ENCODE measurements at regions not wholly inside any gene's neighbourhood (a gene's known extent, or its start where the extent isn't known, plus 50 kb on each side); places are given as distances from the start of the nearest gene placed in this dataset.
"Not testable (repeated sequence)": the region's sequence is repeated elsewhere in the genome, so short reads cannot be mapped to it uniquely, and the experiment has no call there.

GRCh38 chr7:131681961-131682360 lies 125.5 kb upstream of the PODXL start:
- H3K36me3 ChIP-seq (ENCODE audit: control insufficient read depth in 2 of 2, insufficient read depth in 2 of 2, low read length in 2 of 2): no peaks in the 10 kb centered on the region
- H3K9ac ChIP-seq (ENCODE audit: low read length in 2 of 2): no peak overlapping the region
- H3K9me3 ChIP-seq (ENCODE audit: control insufficient read depth in 2 of 2, low read length in 2 of 2): no peaks in the 10 kb centered on the region
- no peaks in the 10 kb centered on the region for H3K4me1 ChIP-seq (ENCODE audit: control insufficient read depth, insufficient read depth, low read length)
- H3K4me3 ChIP-seq (ENCODE audit: low read length in 2 of 2): no peak overlapping the region
- peaks cover 3 to 14% of the 10 kb centered on the region in 2 donors for H3K27me3 ChIP-seq (ENCODE audit: control insufficient read depth in 1 of 2, insufficient read depth in 2 of 2, low read length in 2 of 2)
- H3K27ac ChIP-seq (ENCODE audit: low read length): no peak overlapping the region

- H3K9ac ChIP-seq (ENCODE audit: low read length in 2 of 2); H3K36me3 ChIP-seq (ENCODE audit: control insufficient read depth in 2 of 2, insufficient read depth in 2 of 2, low read length in 2 of 2); H3K9me3 ChIP-seq (ENCODE audit: control insufficient read depth in 2 of 2, low read length in 2 of 2); H3K27ac ChIP-seq (ENCODE audit: low read length); H3K4me3 ChIP-seq (ENCODE audit: low read length in 2 of 2); H3K4me1 ChIP-seq (ENCODE audit: control insufficient read depth, insufficient read depth, low read length): not testable (repeated sequence)
- peaks cover 6 to 11% of the 10 kb centered on the region in 2 donors for H3K27me3 ChIP-seq (ENCODE audit: control insufficient read depth in 1 of 2, insufficient read depth in 2 of 2, low read length in 2 of 2)
Observed at GRCh38 chr7:131679071-131679470, 122.6 kb upstream of the PODXL start.

GRCh38 chr7:131676850-131677249 lies 120.4 kb upstream of the PODXL start:
- not testable (repeated sequence) for H3K9me3 ChIP-seq (ENCODE audit: control insufficient read depth in 2 of 2, low read length in 2 of 2); H3K36me3 ChIP-seq (ENCODE audit: control insufficient read depth in 2 of 2, insufficient read depth in 2 of 2, low read length in 2 of 2); H3K27me3 ChIP-seq (ENCODE audit: control insufficient read depth in 1 of 2, insufficient read depth in 2 of 2, low read length in 2 of 2); H3K9ac ChIP-seq (ENCODE audit: low read length in 2 of 2); H3K4me3 ChIP-seq (ENCODE audit: low read length in 2 of 2); H3K27ac ChIP-seq (ENCODE audit: low read length); H3K4me1 ChIP-seq (ENCODE audit: control insufficient read depth, insufficient read depth, low read length)

- Histone ChIP-seq H3K27me3 (ENCODE audit: control insufficient read depth in 1 of 2, insufficient read depth in 2 of 2, low read length in 2 of 2) (peaks cover 0 to 13% of the 10 kb centered on the region in 2 donors), H3K4me3 (ENCODE audit: low read length in 2 of 2) (no peak overlapping the region)
Observed at GRCh38 chr7:131674131-131674530, 117.7 kb upstream of the PODXL start.

GRCh38 chr7:131673576-131673975 lies 117.1 kb upstream of the PODXL start:
- Histone ChIP-seq H3K27ac (ENCODE audit: low read length) (no peak overlapping the region), H3K9me3 (ENCODE audit: control insufficient read depth in 2 of 2, low read length in 2 of 2) (no peaks in the 10 kb centered on the region), H3K27me3 (ENCODE audit: control insufficient read depth in 1 of 2, insufficient read depth in 2 of 2, low read length in 2 of 2) (peaks cover 0 to 13% of the 10 kb centered on the region in 2 donors), H3K36me3 (ENCODE audit: control insufficient read depth in 2 of 2, insufficient read depth in 2 of 2, low read length in 2 of 2) (no peaks in the 10 kb centered on the region), H3K4me3 (ENCODE audit: low read length in 2 of 2) (no peak overlapping the region), H3K4me1 (ENCODE audit: control insufficient read depth, insufficient read depth, low read length) (no peaks in the 10 kb centered on the region), H3K9ac (ENCODE audit: low read length in 2 of 2) (no peak overlapping the region)

More at GRCh38 chr7:131674131-131674530, 117.7 kb upstream of the PODXL start:
- Histone ChIP-seq H3K36me3 (ENCODE audit: control insufficient read depth in 2 of 2, insufficient read depth in 2 of 2, low read length in 2 of 2) (no peaks in the 10 kb centered on the region), H3K4me1 (ENCODE audit: control insufficient read depth, insufficient read depth, low read length) (no peaks in the 10 kb centered on the region), H3K9me3 (ENCODE audit: control insufficient read depth in 2 of 2, low read length in 2 of 2) (no peaks in the 10 kb centered on the region), H3K9ac (ENCODE audit: low read length in 2 of 2) (no peak overlapping the region), H3K27ac (ENCODE audit: low read length) (no peak overlapping the region)

- no peaks in the 10 kb centered on the region for H3K4me1 ChIP-seq (ENCODE audit: control insufficient read depth, insufficient read depth, low read length)
- no peak overlapping the region for H3K4me3 ChIP-seq (ENCODE audit: low read length in 2 of 2)
- H3K27ac ChIP-seq (ENCODE audit: low read length): no peak overlapping the region
- no peaks in the 10 kb centered on the region for H3K36me3 ChIP-seq (ENCODE audit: control insufficient read depth in 2 of 2, insufficient read depth in 2 of 2, low read length in 2 of 2)
- H3K27me3 ChIP-seq (ENCODE audit: control insufficient read depth in 1 of 2, insufficient read depth in 2 of 2, low read length in 2 of 2): peaks cover 0 to 13% of the 10 kb centered on the region in 2 donors
- H3K9ac ChIP-seq (ENCODE audit: low read length in 2 of 2): no peak overlapping the region
- no peaks in the 10 kb centered on the region for H3K9me3 ChIP-seq (ENCODE audit: control insufficient read depth in 2 of 2, low read length in 2 of 2)
Observed at GRCh38 chr7:131670406-131670805, 114.0 kb upstream of the PODXL start.

- no peak overlapping the region for H3K4me3 ChIP-seq (ENCODE audit: low read length in 2 of 2)
- peaks cover 0 to 7% of the 10 kb centered on the region in 2 donors for H3K27me3 ChIP-seq (ENCODE audit: control insufficient read depth in 1 of 2, insufficient read depth in 2 of 2, low read length in 2 of 2)
- no peaks in the 10 kb centered on the region for H3K36me3 ChIP-seq (ENCODE audit: control insufficient read depth in 2 of 2, insufficient read depth in 2 of 2, low read length in 2 of 2)
- H3K9me3 ChIP-seq (ENCODE audit: control insufficient read depth in 2 of 2, low read length in 2 of 2): no peaks in the 10 kb centered on the region
- H3K27ac ChIP-seq (ENCODE audit: low read length): no peak overlapping the region
- H3K4me1 ChIP-seq (ENCODE audit: control insufficient read depth, insufficient read depth, low read length): no peaks in the 10 kb centered on the region
- no peak overlapping the region for H3K9ac ChIP-seq (ENCODE audit: low read length in 2 of 2)
Observed at GRCh38 chr7:131667699-131668098, 111.3 kb upstream of the PODXL start.

- peaks cover 0 to under 1% of the 10 kb centered on the region in 2 donors for H3K27me3 ChIP-seq (ENCODE audit: control insufficient read depth in 1 of 2, insufficient read depth in 2 of 2, low read length in 2 of 2)
- no peaks in the 10 kb centered on the region for H3K4me1 ChIP-seq (ENCODE audit: control insufficient read depth, insufficient read depth, low read length)
- no peaks in the 10 kb centered on the region for H3K36me3 ChIP-seq (ENCODE audit: control insufficient read depth in 2 of 2, insufficient read depth in 2 of 2, low read length in 2 of 2)
- no peak overlapping the region for H3K9ac ChIP-seq (ENCODE audit: low read length in 2 of 2)
- no peaks in the 10 kb centered on the region for H3K9me3 ChIP-seq (ENCODE audit: control insufficient read depth in 2 of 2, low read length in 2 of 2)
- H3K4me3 ChIP-seq (ENCODE audit: low read length in 2 of 2): no peak overlapping the region
- H3K27ac ChIP-seq (ENCODE audit: low read length): no peak overlapping the region
Observed at GRCh38 chr7:131665021-131665420, 108.6 kb upstream of the PODXL start.

- no peak overlapping the region for H3K9ac ChIP-seq (ENCODE audit: low read length in 2 of 2)
- H3K27ac ChIP-seq (ENCODE audit: low read length): no peak overlapping the region
- H3K4me1 ChIP-seq (ENCODE audit: control insufficient read depth, insufficient read depth, low read length): no peaks in the 10 kb centered on the region
- no peak overlapping the region for H3K4me3 ChIP-seq (ENCODE audit: low read length in 2 of 2)
- no peaks in the 10 kb centered on the region for H3K27me3 ChIP-seq (ENCODE audit: control insufficient read depth in 1 of 2, insufficient read depth in 2 of 2, low read length in 2 of 2)
- H3K9me3 ChIP-seq (ENCODE audit: control insufficient read depth in 2 of 2, low read length in 2 of 2): no peaks in the 10 kb centered on the region
- H3K36me3 ChIP-seq (ENCODE audit: control insufficient read depth in 2 of 2, insufficient read depth in 2 of 2, low read length in 2 of 2): no peaks in the 10 kb centered on the region
Observed at GRCh38 chr7:131664570-131664969, 108.1 kb upstream of the PODXL start.

- not testable (repeated sequence) for H3K9ac ChIP-seq (ENCODE audit: low read length in 2 of 2); H3K36me3 ChIP-seq (ENCODE audit: control insufficient read depth in 2 of 2, insufficient read depth in 2 of 2, low read length in 2 of 2); H3K4me3 ChIP-seq (ENCODE audit: low read length in 2 of 2); H3K27me3 ChIP-seq (ENCODE audit: control insufficient read depth in 1 of 2, insufficient read depth in 2 of 2, low read length in 2 of 2); H3K9me3 ChIP-seq (ENCODE audit: control insufficient read depth in 2 of 2, low read length in 2 of 2); H3K4me1 ChIP-seq (ENCODE audit: control insufficient read depth, insufficient read depth, low read length); H3K27ac ChIP-seq (ENCODE audit: low read length)
Observed at GRCh38 chr7:131662301-131662873, 106.0 kb upstream of the PODXL start.

GRCh38 chr7:131657881-131658280 lies 101.5 kb upstream of the PODXL start:
- no peak overlapping the region for H3K27ac ChIP-seq (ENCODE audit: low read length)
- no peak overlapping the region for H3K9ac ChIP-seq (ENCODE audit: low read length in 2 of 2)
- no peaks in the 10 kb centered on the region for H3K9me3 ChIP-seq (ENCODE audit: control insufficient read depth in 2 of 2, low read length in 2 of 2)
- H3K4me3 ChIP-seq (ENCODE audit: low read length in 2 of 2): no peak overlapping the region
- H3K36me3 ChIP-seq (ENCODE audit: control insufficient read depth in 2 of 2, insufficient read depth in 2 of 2, low read length in 2 of 2): no peaks in the 10 kb centered on the region
- peaks cover 0 to 2% of the 10 kb centered on the region in 2 donors for H3K27me3 ChIP-seq (ENCODE audit: control insufficient read depth in 1 of 2, insufficient read depth in 2 of 2, low read length in 2 of 2)
- H3K4me1 ChIP-seq (ENCODE audit: control insufficient read depth, insufficient read depth, low read length): no peaks in the 10 kb centered on the region
